ENCODE measurements at regions not wholly inside any gene's neighbourhood (a gene's known extent, or its start where the extent isn't known, plus 50 kb on each side); places are given as distances from the start of the nearest gene placed in this dataset.
"Not testable (repeated sequence)": the region's sequence is repeated elsewhere in the genome, so short reads cannot be mapped to it uniquely, and the experiment has no call there.

DNA sequence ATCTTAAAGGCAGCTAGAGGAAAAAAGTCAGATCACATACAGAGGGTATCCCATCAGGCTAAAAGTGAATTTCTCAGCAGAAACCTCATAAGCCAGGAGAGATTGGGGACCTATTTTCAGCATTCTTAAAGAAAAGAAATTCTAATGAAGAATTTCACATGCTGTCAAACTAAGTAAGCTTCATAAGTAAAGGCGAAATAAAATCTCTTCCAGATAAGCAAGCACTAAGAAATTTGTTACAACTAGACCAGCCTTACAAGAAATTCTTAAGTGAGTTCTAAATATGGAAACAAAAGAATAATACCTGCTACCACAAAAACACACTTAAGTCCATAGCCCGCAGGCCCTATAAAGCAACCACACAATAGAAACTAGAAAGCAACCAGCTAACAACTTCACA lies 186.1 kb downstream of the ETAA1 start:
- DNase-seq = no peak
- no TSS peak for BruUV-seq (replicated peaks)
- Mint-ChIP-seq H3K9me3 (ENCODE audit: unreplicated experiment) (peaks cover 28% of the 10 kb centered on the region), H3K4me3 (ENCODE audit: unreplicated experiment) (no peak overlapping the region), H3K4me1 (ENCODE audit: low read depth, unreplicated experiment) (no peaks in the 10 kb centered on the region), H3K27ac (ENCODE audit: unreplicated experiment) (no peak overlapping the region), H3K36me3 (ENCODE audit: insufficient read depth, unreplicated experiment) (no peaks in the 10 kb centered on the region), H3K27me3 (ENCODE audit: insufficient read depth, unreplicated experiment) (peaks cover under 1% of the 10 kb centered on the region)
- TF ChIP-seq, protein P1, sequence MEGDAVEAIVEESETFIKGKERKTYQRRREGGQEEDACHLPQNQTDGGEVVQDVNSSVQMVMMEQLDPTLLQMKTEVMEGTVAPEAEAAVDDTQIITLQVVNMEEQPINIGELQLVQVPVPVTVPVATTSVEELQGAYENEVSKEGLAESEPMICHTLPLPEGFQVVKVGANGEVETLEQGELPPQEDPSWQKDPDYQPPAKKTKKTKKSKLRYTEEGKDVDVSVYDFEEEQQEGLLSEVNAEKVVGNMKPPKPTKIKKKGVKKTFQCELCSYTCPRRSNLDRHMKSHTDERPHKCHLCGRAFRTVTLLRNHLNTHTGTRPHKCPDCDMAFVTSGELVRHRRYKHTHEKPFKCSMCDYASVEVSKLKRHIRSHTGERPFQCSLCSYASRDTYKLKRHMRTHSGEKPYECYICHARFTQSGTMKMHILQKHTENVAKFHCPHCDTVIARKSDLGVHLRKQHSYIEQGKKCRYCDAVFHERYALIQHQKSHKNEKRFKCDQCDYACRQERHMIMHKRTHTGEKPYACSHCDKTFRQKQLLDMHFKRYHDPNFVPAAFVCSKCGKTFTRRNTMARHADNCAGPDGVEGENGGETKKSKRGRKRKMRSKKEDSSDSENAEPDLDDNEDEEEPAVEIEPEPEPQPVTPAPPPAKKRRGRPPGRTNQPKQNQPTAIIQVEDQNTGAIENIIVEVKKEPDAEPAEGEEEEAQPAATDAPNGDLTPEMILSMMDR (IDR thresholded peaks at IDR 0.05; ENCODE audit: insufficient read depth in 1 of 2, low read depth in 1 of 2, low read length in 1 of 2, severe bottlenecking in 1 of 2, unreplicated experiment in 1 of 2) = no peak
- intact Hi-C loops (cut with micrococcal nuclease; ENCODE audit: unreplicated experiment) = no loop called here
- H3K9me3 ChIP-seq = peaks cover 32% of the 10 kb centered on the region
- no peak overlapping the region for H3K4me3 ChIP-seq (ENCODE audit: low read depth, low read length)
- H3K36me3 ChIP-seq (ENCODE audit: control insufficient read depth, insufficient read depth, low read length) = no peaks in the 10 kb centered on the region
- H3K27me3 ChIP-seq (replicated peaks; ENCODE audit: control insufficient read depth, insufficient read depth, low read length) = no peaks in the 10 kb centered on the region
- CTCF ChIA-PET = no interaction called here
- no peaks in the 10 kb centered on the region for H3K4me1 ChIP-seq
- POLR2A ChIA-PET = no interaction called here

DNA sequence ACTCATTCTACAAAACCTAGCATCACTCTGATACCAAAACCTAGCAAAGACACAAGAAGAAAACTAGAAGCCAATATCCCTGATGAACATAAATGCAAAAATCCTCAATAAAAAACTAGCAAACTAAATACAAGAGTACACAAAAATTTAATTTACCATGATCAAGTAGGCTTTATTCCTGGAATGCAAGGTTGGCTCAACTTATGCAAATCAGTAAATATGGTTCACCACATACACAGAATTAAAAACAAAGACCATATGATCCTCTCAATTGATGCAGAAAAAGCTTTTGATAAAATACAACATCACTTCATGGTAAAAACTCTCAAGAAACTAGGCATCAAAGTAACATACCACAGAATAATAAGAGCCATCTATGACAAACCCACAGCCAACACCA lies 188.3 kb downstream of the ETAA1 start:
- ChIA-PET CTCF (no interaction called here), POLR2A (no interaction called here)
- Histone ChIP-seq H3K9me3 (peaks cover 37% of the 10 kb centered on the region), H3K4me1 (no peaks in the 10 kb centered on the region), H3K4me3 (ENCODE audit: low read depth, low read length) (no peak overlapping the region), H3K36me3 (ENCODE audit: control insufficient read depth, insufficient read depth, low read length) (no peaks in the 10 kb centered on the region), H3K27me3 (replicated peaks; ENCODE audit: control insufficient read depth, insufficient read depth, low read length) (no peaks in the 10 kb centered on the region)
- Mint-ChIP-seq H3K4me3 (ENCODE audit: unreplicated experiment) (no peak overlapping the region), H3K27ac (ENCODE audit: unreplicated experiment) (no peak overlapping the region), H3K36me3 (ENCODE audit: insufficient read depth, unreplicated experiment) (no peaks in the 10 kb centered on the region), H3K4me1 (ENCODE audit: low read depth, unreplicated experiment) (no peaks in the 10 kb centered on the region), H3K9me3 (ENCODE audit: unreplicated experiment) (peaks cover 36% of the 10 kb centered on the region), H3K27me3 (ENCODE audit: insufficient read depth, unreplicated experiment) (peaks cover 6% of the 10 kb centered on the region)
- DNase-seq = no peak
- BruUV-seq (replicated peaks) = no TSS peak
- intact Hi-C loops (cut with micrococcal nuclease; ENCODE audit: unreplicated experiment) = no loop called here
- TF ChIP-seq, protein P1 (IDR thresholded peaks at IDR 0.05; ENCODE audit: insufficient read depth in 1 of 2, low read depth in 1 of 2, low read length in 1 of 2, severe bottlenecking in 1 of 2, unreplicated experiment in 1 of 2) = no peak

DNA sequence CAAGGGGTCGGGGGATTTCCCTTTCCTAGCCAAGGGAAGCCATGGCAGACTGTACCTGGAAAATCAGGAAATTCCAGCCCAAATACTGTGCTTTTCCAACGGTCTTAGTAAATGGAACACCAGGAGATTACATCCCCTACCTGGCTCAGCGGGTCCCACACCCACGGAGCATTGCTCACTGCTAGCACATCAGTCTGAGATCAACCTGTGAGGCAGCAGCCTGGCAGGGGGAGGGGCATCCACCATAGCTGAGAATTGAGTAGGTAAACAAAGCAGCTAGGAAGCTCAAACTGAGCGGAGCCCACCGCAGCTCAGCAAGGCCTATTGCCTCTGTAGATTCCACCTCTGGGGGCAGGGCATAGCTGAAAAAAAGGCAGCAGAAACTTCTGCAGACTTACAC lies 192.0 kb downstream of the ETAA1 start:
- CTCF ChIA-PET; DNase-seq; H3K4me3 ChIP-seq (ENCODE audit: low read depth, low read length); H3K4me1 Mint-ChIP-seq (ENCODE audit: low read depth, unreplicated experiment); H3K4me3 Mint-ChIP-seq (ENCODE audit: unreplicated experiment); H3K36me3 ChIP-seq (ENCODE audit: control insufficient read depth, insufficient read depth, low read length); H3K36me3 Mint-ChIP-seq (ENCODE audit: insufficient read depth, unreplicated experiment); H3K4me1 ChIP-seq; intact Hi-C loops (cut with micrococcal nuclease; ENCODE audit: unreplicated experiment); POLR2A ChIA-PET; H3K27ac Mint-ChIP-seq (ENCODE audit: unreplicated experiment); H3K27me3 ChIP-seq (replicated peaks; ENCODE audit: control insufficient read depth, insufficient read depth, low read length); BruUV-seq (replicated peaks): not testable (repeated sequence)
- peaks cover 38% of the 10 kb centered on the region for H3K9me3 Mint-ChIP-seq (ENCODE audit: unreplicated experiment)
- H3K9me3 ChIP-seq = peaks cover 25% of the 10 kb centered on the region
- peaks cover 11% of the 10 kb centered on the region for H3K27me3 Mint-ChIP-seq (ENCODE audit: insufficient read depth, unreplicated experiment)

DNA sequence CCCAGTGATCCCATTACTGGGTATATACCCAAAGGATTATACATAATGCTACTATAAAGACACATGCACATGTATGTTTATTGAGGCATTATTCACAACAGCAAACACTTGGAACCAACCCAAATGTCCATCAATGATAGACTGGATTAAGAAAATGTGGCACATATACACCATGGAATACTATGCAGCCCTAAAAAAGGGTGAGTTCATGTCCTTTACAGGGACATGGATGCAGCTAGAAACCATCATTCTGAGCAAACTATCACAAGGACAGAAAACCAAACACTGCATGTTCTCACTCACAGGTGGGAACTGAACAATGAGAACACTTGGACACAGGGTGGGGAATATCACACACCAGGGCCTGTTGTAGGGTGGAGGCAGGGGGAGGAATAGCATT lies 197.4 kb downstream of the ETAA1 start:
- H3K4me1 ChIP-seq; DNase-seq; H3K9me3 Mint-ChIP-seq (ENCODE audit: unreplicated experiment); H3K27ac Mint-ChIP-seq (ENCODE audit: unreplicated experiment); H3K36me3 ChIP-seq (ENCODE audit: control insufficient read depth, insufficient read depth, low read length); H3K9me3 ChIP-seq; BruUV-seq (replicated peaks); H3K27me3 ChIP-seq (replicated peaks; ENCODE audit: control insufficient read depth, insufficient read depth, low read length); intact Hi-C loops (cut with micrococcal nuclease; ENCODE audit: unreplicated experiment); H3K36me3 Mint-ChIP-seq (ENCODE audit: insufficient read depth, unreplicated experiment); H3K4me1 Mint-ChIP-seq (ENCODE audit: low read depth, unreplicated experiment); CTCF ChIA-PET; H3K4me3 Mint-ChIP-seq (ENCODE audit: unreplicated experiment); H3K4me3 ChIP-seq (ENCODE audit: low read depth, low read length); POLR2A ChIA-PET: not testable (repeated sequence)
- peaks cover 11% of the 10 kb centered on the region for H3K27me3 Mint-ChIP-seq (ENCODE audit: insufficient read depth, unreplicated experiment)
